ENCODE measurements at regions not wholly inside any gene's neighbourhood (a gene's known extent, or its start where the extent isn't known, plus 50 kb on each side); places are given as distances from the start of the nearest gene placed in this dataset.

- DNase-seq, result no peak
These were observed 55.9 kb upstream of the FOXN2 start for GRCh38 chr2:48258481-48259149.

- no peak for DNase-seq
These were observed 54.7 kb upstream of the FOXN2 start for GRCh38 chr2:48259811-48260210.

- DNase-seq, result no peak
These were observed 49.9 kb upstream of the FOXN2 start for GRCh38 chr2:48264627-48265026.

Data from right lung (tissue), 2 donors.